ENCODE measurements at regions not wholly inside any gene's neighbourhood (a gene's known extent, or its start where the extent isn't known, plus 50 kb on each side); places are given as distances from the start of the nearest gene placed in this dataset.

GRCh38 chr2:105460048-105460732 lies 61.3 kb upstream of the FHL2 start:
- FAIRE-seq: no peak
- no peak for TF ChIP-seq SPI1 (IDR thresholded peaks at IDR 0.05; ENCODE audit: low read depth, low read length)
- no peak for TF ChIP-seq POU2F2 (IDR thresholded peaks at IDR 0.05; ENCODE audit: low read depth, low read length)
- no peak for TF ChIP-seq PAX5 (IDR thresholded peaks at IDR 0.05; ENCODE audit: insufficient read depth, low read length, severe bottlenecking)
- no peak for TF ChIP-seq POLR2AphosphoS5 (IDR thresholded peaks at IDR 0.05; ENCODE audit: low read depth, low read length)
- no peak for TF ChIP-seq TAF1 (IDR thresholded peaks at IDR 0.05; ENCODE audit: low read depth, low read length)
- TF ChIP-seq POLR2A (IDR thresholded peaks at IDR 0.05; ENCODE audit: low read depth, low read length): no peak
- no peak for DNase-seq (ENCODE audit: insufficient read length, low spot score)

DNA sequence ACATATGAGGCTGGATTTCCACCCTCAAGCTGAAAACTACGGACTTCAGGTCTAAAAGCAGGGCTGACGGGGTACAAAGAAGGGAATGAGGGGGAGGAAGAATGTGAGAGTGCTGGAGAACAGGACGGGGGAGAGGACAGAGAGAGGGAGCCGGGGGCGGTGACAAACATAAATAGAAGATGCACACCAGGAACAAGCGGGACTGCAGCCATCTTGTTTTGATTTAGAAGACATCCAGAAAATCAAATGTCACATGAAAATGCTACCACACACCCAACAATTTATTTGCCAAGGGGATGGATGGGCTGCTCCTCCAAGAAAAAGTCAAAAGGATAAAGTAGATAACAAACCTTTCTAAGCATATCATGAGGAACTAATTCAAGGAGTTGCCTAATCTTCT lies 59.2 kb upstream of the FHL2 start:
- DNase-seq (ENCODE audit: insufficient read length, low spot score) (no peak), FAIRE-seq (no peak)
- TF ChIP-seq SPI1 (IDR thresholded peaks at IDR 0.05; ENCODE audit: low read depth, low read length) (no peak), POLR2AphosphoS5 (IDR thresholded peaks at IDR 0.05; ENCODE audit: low read depth, low read length) (no peak), PAX5 (IDR thresholded peaks at IDR 0.05; ENCODE audit: insufficient read depth, low read length, severe bottlenecking) (no peak), POLR2A (IDR thresholded peaks at IDR 0.05; ENCODE audit: low read depth, low read length) (no peak), POU2F2 (IDR thresholded peaks at IDR 0.05; ENCODE audit: low read depth, low read length) (no peak), TAF1 (IDR thresholded peaks at IDR 0.05; ENCODE audit: low read depth, low read length) (no peak)

DNA sequence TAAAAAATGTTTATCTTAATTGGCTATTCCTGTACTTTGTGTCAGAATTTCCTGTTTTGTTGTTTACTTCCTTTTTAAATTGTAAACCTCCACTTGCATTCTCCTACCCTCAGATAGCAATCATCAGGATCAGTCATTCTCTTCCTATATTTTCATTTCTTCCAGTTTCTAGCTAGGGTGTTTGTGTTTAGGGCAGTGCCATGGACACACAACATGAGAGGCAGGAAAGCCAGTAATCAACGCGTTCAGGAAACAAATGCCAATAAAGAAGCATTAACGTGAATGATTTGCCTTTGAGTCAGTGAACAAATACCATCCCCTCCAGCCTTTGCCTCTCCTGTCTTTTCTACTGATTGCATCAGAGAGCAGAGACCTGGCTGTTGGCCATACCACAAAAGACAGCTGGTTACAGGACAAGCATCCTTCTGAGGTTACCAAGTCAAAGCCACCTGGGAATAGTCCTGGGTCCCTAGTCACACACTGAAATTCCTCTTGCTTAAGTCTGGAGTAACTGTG lies 56.7 kb upstream of the FHL2 start:
- DNase-seq (ENCODE audit: insufficient read length, low spot score) (no peak), FAIRE-seq (no peak)
- no peak for TF ChIP-seq POU2F2 (IDR thresholded peaks at IDR 0.05; ENCODE audit: low read depth, low read length)
- no peak for TF ChIP-seq TAF1 (IDR thresholded peaks at IDR 0.05; ENCODE audit: low read depth, low read length)
- no peak for TF ChIP-seq PAX5 (IDR thresholded peaks at IDR 0.05; ENCODE audit: insufficient read depth, low read length, severe bottlenecking)
- no peak for TF ChIP-seq POLR2A (IDR thresholded peaks at IDR 0.05; ENCODE audit: low read depth, low read length)
- no peak for TF ChIP-seq POLR2AphosphoS5 (IDR thresholded peaks at IDR 0.05; ENCODE audit: low read depth, low read length)
- no peak for TF ChIP-seq SPI1 (IDR thresholded peaks at IDR 0.05; ENCODE audit: low read depth, low read length)

DNA sequence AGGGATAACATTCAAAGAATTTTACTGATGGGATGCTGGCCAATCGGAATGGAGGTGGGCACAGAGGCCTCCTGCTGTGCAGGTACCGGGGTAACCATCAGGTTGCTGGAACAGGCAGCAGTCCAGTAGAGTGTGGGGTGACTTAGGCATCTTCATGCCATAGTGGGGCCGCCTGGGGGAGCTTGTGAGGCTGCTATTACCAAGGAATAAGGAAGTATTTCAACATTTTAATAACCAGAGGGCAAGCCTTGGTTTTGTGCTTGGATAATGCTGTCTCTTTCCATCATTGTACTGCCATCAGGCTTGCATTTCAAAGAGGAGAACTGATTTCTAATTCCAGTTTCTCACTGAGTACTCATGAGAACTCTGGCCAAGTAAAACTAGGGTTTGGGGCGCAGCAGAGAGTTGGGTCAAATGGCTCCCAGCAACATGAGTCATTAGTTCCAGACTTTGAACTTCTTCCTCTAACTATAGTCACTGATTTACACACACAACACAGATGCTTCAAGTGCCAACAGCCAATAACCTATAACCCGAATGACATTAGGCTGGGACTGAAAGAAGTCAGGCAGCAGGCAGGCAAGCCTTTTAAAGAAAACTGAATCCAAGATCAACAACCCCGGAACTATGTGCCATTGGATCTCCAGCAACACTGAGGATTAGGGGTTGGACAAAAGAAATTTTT lies 56.1 kb upstream of the FHL2 start:
- no peak for TF ChIP-seq POU2F2 (IDR thresholded peaks at IDR 0.05; ENCODE audit: low read depth, low read length)
- no peak for TF ChIP-seq POLR2AphosphoS5 (IDR thresholded peaks at IDR 0.05; ENCODE audit: low read depth, low read length)
- TF ChIP-seq POLR2A (IDR thresholded peaks at IDR 0.05; ENCODE audit: low read depth, low read length): no peak
- FAIRE-seq (no peak), DNase-seq (ENCODE audit: insufficient read length, low spot score) (no peak)

GRCh38 chr2:105451571-105452166 lies 52.8 kb upstream of the FHL2 start:
- FAIRE-seq (no peak), DNase-seq (ENCODE audit: insufficient read length, low spot score) (no peak)
- no peak for TF ChIP-seq SPI1 (IDR thresholded peaks at IDR 0.05; ENCODE audit: low read depth, low read length)
- TF ChIP-seq TAF1 (IDR thresholded peaks at IDR 0.05; ENCODE audit: low read depth, low read length): no peak
- TF ChIP-seq POU2F2 (IDR thresholded peaks at IDR 0.05; ENCODE audit: low read depth, low read length): no peak
- no peak for TF ChIP-seq POLR2A (IDR thresholded peaks at IDR 0.05; ENCODE audit: low read depth, low read length)
- no peak for TF ChIP-seq PAX5 (IDR thresholded peaks at IDR 0.05; ENCODE audit: insufficient read depth, low read length, severe bottlenecking)

DNA sequence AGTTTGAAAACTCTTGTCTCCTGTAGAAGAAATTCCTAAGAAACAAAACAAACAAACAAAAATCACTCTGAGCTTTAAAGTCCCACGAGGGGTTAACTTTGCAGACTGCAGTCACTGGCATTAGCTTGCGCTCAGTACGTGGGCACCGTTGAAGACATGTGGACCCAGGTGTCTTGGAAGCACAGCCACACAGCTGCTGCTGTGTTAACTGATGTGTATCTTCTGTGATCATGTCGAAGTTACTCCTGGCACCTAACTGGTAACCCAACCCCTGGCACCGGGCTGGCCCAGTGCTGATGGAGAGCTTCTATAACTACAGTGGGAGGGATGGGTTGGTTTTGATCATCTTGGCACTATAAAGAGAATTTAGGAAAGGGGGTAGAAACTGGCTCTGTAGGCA lies 51.6 kb upstream of the FHL2 start:
- FAIRE-seq (no peak), DNase-seq (ENCODE audit: insufficient read length, low spot score) (no peak)
- TF ChIP-seq PAX5 (IDR thresholded peaks at IDR 0.05; ENCODE audit: insufficient read depth, low read length, severe bottlenecking) (no peak), POLR2AphosphoS5 (IDR thresholded peaks at IDR 0.05; ENCODE audit: low read depth, low read length) (no peak), TAF1 (IDR thresholded peaks at IDR 0.05; ENCODE audit: low read depth, low read length) (no peak), POLR2A (IDR thresholded peaks at IDR 0.05; ENCODE audit: low read depth, low read length) (no peak), POU2F2 (IDR thresholded peaks at IDR 0.05; ENCODE audit: low read depth, low read length) (no peak), SPI1 (IDR thresholded peaks at IDR 0.05; ENCODE audit: low read depth, low read length) (no peak)

- DNase-seq (ENCODE audit: insufficient read length, low spot score): no peak
- no peak for TF ChIP-seq PAX5 (IDR thresholded peaks at IDR 0.05; ENCODE audit: insufficient read depth, low read length, severe bottlenecking)
- TF ChIP-seq SPI1 (IDR thresholded peaks at IDR 0.05; ENCODE audit: low read depth, low read length): no peak
- no peak for TF ChIP-seq POU2F2 (IDR thresholded peaks at IDR 0.05; ENCODE audit: low read depth, low read length)
- no peak for TF ChIP-seq POLR2A (IDR thresholded peaks at IDR 0.05; ENCODE audit: low read depth, low read length)
- TF ChIP-seq TAF1 (IDR thresholded peaks at IDR 0.05; ENCODE audit: low read depth, low read length): no peak
- no peak for TF ChIP-seq POLR2AphosphoS5 (IDR thresholded peaks at IDR 0.05; ENCODE audit: low read depth, low read length)
- FAIRE-seq: no peak
Observed at GRCh38 chr2:105449076-105449475, 50.2 kb upstream of the FHL2 start.
